ENCODE measurements at regions not wholly inside any gene's neighbourhood (a gene's known extent, or its start where the extent isn't known, plus 50 kb on each side); places are given as distances from the start of the nearest gene placed in this dataset.

- TF ChIP-seq POLR2A (IDR thresholded peaks at IDR 0.05), result no peak
- TF ChIP-seq, protein P1, sequence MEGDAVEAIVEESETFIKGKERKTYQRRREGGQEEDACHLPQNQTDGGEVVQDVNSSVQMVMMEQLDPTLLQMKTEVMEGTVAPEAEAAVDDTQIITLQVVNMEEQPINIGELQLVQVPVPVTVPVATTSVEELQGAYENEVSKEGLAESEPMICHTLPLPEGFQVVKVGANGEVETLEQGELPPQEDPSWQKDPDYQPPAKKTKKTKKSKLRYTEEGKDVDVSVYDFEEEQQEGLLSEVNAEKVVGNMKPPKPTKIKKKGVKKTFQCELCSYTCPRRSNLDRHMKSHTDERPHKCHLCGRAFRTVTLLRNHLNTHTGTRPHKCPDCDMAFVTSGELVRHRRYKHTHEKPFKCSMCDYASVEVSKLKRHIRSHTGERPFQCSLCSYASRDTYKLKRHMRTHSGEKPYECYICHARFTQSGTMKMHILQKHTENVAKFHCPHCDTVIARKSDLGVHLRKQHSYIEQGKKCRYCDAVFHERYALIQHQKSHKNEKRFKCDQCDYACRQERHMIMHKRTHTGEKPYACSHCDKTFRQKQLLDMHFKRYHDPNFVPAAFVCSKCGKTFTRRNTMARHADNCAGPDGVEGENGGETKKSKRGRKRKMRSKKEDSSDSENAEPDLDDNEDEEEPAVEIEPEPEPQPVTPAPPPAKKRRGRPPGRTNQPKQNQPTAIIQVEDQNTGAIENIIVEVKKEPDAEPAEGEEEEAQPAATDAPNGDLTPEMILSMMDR (IDR thresholded peaks at IDR 0.05), result no peak
These were observed 119.4 kb upstream of the PLEKHA5 start for GRCh38 chr12:19010087-19010486.
